B cell (primary cell): ENCODE measurements at regions not wholly inside any gene's neighbourhood (a gene's known extent, or its start where the extent isn't known, plus 50 kb on each side); places are given as distances from the start of the nearest gene placed in this dataset.

Experiments used
- EZH2 ChIP-seq: IDR thresholded peaks from 2 replicates; pipeline ENCODE4 v1.6.1; 2012; ENCODE audit warnings: borderline replicate concordance, low read depth, mild to moderate bottlenecking, moderate library complexity, low read length; ENCODE audit not compliant: insufficient read depth, poor library complexity, severe bottlenecking
- TF ChIP-seq, protein P1 (sequence below): fragments of 200-600 bp; IDR thresholded peaks from one replicate; pipeline ENCODE4 v1.8.0; 2022; ENCODE audit warnings: antibody characterized with exemption, mild to moderate bottlenecking

DNA sequence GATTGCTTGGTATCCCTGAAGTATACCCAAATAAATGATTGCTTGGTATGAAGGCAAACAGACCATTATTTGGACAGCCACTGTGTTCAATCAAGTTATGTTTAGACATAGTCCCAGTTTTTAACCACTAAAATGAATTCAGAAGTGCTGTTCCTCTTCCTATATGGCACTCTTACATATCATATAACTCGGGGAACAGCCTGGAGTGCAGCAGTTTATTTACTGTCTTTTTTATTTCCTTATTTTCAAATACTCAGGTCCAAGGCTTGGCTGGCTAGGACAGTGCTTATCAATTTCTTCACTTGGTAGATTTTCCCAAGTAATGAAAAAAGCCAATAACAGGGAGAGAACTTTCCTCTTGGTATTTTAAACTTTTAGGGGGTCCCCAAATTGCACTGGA, 58.6 kb upstream of the CCDC112 start:
- TF ChIP-seq, protein P1, sequence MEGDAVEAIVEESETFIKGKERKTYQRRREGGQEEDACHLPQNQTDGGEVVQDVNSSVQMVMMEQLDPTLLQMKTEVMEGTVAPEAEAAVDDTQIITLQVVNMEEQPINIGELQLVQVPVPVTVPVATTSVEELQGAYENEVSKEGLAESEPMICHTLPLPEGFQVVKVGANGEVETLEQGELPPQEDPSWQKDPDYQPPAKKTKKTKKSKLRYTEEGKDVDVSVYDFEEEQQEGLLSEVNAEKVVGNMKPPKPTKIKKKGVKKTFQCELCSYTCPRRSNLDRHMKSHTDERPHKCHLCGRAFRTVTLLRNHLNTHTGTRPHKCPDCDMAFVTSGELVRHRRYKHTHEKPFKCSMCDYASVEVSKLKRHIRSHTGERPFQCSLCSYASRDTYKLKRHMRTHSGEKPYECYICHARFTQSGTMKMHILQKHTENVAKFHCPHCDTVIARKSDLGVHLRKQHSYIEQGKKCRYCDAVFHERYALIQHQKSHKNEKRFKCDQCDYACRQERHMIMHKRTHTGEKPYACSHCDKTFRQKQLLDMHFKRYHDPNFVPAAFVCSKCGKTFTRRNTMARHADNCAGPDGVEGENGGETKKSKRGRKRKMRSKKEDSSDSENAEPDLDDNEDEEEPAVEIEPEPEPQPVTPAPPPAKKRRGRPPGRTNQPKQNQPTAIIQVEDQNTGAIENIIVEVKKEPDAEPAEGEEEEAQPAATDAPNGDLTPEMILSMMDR, result no peak
- TF ChIP-seq EZH2, result no peak
